GM12801 (cell line): ENCODE measurements at regions not wholly inside any gene's neighbourhood (a gene's known extent, or its start where the extent isn't known, plus 50 kb on each side); places are given as distances from the start of the nearest gene placed in this dataset.

ENCODE experiments used
- TF ChIP-seq, protein P1 (sequence below): IDR thresholded peaks from one replicate; pipeline ENCODE4 v1.5.1; 2011; ENCODE audit warnings: control low read depth; ENCODE audit not compliant: insufficient read length; ENCODE audit errors: extremely low read depth

DNA sequence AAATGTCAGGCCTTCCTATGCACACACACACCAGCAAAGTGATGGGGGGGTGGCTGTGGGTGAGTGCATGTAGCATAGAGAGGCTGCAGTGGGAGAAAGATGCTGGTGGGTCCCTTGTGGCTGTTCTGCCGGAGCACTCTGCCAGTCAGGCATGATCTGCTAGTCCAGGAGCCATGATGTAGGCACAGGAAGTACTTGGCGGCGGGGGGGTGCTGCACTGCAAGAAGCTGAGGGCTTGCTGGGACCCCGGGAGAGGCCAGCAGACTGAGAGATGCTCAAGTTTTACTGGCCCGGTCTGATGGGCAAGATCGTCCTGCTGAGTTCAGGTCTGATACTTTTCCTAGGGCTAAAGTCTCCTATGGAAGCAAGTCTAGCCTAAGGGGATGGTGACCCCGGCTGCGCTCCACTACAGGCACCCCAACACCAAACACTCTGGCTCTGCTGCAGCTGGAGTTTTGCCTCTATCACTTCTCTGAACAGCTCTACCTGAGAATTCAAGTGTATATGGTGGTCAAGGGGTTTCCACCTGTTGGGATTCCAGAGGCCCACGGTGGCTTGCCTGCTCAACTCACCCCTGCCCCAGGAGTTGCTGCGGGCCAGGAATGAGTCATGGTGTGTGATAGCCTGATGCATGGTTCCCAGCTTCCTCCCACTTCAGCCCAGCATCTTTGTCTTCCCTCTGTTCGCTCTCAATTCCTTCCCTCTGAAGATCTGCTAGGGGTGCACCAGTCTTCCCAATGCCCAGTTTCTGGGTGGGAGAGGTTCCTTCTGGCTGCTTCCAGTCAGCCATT is 971.8 kb upstream of the ADGRB3 start:
- TF ChIP-seq, protein P1, sequence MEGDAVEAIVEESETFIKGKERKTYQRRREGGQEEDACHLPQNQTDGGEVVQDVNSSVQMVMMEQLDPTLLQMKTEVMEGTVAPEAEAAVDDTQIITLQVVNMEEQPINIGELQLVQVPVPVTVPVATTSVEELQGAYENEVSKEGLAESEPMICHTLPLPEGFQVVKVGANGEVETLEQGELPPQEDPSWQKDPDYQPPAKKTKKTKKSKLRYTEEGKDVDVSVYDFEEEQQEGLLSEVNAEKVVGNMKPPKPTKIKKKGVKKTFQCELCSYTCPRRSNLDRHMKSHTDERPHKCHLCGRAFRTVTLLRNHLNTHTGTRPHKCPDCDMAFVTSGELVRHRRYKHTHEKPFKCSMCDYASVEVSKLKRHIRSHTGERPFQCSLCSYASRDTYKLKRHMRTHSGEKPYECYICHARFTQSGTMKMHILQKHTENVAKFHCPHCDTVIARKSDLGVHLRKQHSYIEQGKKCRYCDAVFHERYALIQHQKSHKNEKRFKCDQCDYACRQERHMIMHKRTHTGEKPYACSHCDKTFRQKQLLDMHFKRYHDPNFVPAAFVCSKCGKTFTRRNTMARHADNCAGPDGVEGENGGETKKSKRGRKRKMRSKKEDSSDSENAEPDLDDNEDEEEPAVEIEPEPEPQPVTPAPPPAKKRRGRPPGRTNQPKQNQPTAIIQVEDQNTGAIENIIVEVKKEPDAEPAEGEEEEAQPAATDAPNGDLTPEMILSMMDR, result no peak

DNA sequence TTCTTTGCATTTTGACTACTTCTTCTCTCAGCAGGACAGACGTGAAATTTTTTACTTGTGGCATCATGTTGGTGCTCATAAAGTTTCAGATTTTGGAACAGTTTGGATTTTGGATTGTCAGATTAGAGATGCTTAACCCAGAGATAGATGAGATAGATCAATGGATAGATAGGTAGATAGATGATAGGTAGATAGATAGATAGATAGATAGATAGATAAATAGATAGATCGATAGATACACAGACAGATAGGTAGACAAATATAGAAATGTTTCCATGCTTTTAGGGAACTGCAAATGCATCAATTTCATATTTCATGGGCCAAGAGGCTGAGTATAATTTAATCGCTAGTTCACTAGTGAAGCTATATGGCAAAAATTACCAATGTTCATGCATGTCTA is 981.5 kb upstream of the ADGRB3 start:
- TF ChIP-seq, protein P1, result no peak

DNA sequence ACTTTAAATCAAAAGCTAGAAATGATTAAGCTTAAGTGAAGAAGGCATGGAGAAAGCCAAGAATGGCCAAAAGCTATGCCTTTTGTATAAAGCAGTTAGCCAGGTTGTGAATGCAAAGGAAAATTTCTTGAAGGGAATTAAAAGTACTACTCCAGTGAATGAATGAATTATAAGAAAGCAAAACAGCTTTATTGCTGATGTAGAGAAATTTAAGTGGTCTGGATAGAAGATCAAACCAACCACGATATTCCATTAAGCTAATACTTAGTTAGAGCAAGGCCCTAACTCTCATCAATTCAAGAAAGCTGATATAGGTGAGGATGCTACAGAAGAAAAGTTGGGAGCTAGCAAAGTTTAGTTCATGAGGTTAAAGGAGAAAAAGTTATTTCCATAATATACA is 988.5 kb upstream of the ADGRB3 start:
- TF ChIP-seq, protein P1, result no peak

DNA sequence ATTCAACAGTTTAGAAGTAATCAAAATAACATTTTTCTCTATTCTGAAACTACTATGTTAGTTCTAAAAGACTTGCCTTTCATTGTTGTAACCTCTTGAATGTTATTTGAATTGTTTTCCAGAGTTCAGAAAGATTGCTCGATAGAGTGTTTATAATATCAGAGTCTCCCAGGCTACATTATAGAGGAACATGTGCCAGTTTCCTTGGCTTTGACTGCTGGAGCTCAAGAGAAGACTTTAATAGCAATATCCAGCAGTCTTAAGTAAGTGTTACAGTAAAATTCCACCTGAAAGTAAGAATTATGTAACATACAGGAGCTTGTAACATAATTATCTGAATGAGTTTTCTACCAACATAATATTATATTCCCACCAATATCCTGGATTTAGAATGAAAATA is 991.8 kb upstream of the ADGRB3 start:
- TF ChIP-seq, protein P1, result no peak

DNA sequence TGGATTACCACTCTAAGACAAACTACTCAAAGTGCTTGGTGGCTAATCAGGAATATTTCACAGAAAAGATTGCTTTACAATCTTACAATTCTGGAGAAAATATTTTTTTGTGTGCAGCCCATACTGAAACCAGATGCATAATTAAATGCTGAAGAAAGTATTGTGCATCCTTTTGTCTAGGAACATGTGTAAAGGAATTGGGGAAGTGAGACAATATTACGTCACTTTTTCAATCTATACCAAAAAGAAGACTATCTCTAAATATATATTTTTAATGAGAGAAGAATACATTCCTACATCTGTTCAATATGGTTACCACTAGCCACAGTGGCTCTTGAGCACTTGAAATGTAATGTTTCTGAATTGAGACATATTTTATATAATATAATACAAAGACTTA is 992.5 kb upstream of the ADGRB3 start:
- TF ChIP-seq, protein P1, result no peak

DNA sequence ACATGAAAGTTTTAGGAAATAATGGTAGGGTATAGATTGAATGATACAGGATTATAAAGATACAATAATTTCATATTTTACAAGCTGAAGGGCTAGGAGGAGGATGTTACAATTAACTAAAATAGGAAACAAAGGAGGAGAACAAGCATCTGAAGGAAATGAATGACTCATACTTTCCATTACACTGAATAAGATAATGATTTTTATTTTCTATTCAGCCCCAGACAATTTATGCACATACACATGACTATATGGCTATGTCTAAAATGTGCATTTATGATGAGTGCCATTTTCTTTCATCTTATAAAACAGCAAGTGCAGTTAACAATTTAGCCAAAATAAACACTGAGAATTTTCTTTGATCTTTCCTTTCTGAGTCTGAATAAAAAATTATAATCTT is 994.6 kb upstream of the ADGRB3 start:
- TF ChIP-seq, protein P1, result no peak

DNA sequence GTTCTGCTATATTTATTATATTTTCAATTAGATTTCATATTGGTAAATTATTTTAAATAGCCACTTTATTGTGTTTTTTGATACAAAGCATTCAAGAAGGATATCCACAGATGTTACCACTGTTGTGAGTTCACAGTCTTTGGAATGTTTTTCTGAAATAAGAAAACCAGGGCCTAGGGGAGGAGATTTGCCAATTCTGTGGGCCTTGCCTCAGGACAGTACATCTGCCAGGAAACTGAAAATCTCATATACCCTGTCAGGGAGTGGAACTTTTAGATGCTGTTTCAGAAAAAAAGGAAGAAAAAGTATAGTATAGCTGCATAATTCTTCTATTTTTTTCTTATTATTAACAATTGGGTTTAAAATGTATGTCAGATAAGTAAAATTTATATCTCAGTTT is 995.9 kb upstream of the ADGRB3 start:
- TF ChIP-seq, protein P1, result no peak
